ENCODE measurements at regions not wholly inside any gene's neighbourhood (a gene's known extent, or its start where the extent isn't known, plus 50 kb on each side); places are given as distances from the start of the nearest gene placed in this dataset.

DNA sequence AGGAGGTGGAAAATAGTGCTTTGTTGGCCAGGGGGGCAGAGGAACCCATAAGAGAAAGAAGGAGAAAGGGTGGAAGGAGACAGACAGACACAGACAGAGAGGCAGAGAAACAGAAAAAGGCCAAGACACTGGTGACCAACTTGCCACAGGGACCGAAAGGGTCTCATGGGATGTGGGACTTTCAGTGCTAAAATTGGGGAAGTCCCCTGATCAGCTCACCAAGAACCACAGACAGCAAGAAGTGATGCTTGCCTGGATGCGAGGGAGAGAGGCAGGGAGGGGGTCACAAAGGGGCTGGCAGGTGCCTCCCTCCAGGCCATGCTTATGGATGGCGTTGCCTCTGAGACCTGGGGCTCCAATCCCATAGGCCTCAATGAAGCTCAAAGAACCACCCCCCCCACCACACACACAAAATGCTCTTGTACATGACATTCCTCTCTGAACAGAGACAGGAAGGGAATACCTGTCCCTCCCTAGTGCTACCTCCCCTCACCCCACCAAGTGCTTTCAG lies 413.4 kb downstream of the MN1 start:
- no peak for DNase-seq (ENCODE audit: low read depth)

DNA sequence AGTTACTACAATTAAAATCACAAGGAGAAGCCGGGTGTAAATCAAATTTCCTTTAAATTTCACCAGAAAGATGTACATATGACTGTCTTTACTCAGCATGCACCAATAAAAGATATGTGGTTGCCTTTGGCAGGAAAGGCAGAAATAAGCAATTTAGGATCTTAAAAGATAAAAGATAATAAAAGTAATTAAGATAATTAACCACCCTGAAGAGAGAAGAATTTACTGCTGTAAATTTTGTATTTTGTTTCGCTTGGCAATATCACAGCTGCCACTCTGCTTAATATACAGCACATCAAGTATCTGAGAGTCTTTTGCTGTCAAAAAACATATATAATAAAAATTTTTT lies 411.9 kb downstream of the MN1 start:
- DNase-seq (ENCODE audit: low read depth), result no peak

DNA sequence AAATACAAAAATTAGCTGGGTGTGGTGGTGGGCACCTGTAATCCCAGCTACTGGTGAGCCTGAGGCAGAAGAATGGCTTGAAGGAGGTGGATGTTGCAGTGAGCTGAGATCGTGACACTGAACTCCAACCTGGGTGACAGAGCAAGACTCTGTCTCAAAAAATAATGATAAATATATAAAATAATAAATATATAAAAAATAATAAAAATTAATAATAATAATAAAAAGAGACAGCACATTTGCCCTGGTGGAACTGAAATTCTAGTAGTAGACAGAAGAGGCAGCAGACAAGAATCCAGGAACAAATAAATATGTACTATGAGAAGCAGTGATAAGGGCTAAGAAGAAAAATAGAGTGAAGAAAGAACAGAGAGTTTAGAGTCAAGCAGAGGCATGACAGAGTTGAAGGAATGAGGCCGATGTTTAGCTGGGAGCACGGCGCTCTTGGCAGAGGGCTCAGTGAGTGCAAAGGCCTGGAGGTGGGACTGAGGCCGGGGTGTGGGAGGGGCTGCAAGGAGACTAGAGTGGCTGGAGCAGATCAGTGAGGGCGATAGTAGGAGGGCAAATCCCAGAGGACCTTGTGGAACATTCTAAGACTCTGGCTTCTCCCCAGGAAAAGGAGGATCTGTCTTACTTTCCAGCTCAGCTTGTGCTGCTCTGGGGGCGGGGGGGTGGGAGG lies 410.3 kb downstream of the MN1 start:
- DNase-seq (ENCODE audit: low read depth), result no peak

DNA sequence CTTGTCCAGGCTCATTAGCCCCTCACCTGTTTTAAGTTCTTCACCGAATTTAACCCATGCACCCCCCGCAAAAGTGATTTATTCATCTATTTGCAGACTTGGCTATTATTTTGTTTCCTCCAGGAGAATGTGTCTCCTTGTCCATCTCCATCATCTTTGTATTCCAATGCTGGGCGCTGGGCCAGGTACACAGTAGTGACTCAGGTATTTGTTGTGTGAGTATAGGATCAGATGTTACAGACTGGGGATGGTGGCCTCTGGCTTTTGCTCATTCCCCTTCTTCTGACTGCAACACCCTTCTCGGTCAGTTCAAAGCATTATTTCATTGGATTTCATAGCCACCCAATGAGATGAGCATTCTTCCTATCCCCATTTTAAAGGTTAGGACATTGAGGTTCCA lies 408.2 kb downstream of the MN1 start:
- DNase-seq (ENCODE audit: low read depth), result no peak

DNA sequence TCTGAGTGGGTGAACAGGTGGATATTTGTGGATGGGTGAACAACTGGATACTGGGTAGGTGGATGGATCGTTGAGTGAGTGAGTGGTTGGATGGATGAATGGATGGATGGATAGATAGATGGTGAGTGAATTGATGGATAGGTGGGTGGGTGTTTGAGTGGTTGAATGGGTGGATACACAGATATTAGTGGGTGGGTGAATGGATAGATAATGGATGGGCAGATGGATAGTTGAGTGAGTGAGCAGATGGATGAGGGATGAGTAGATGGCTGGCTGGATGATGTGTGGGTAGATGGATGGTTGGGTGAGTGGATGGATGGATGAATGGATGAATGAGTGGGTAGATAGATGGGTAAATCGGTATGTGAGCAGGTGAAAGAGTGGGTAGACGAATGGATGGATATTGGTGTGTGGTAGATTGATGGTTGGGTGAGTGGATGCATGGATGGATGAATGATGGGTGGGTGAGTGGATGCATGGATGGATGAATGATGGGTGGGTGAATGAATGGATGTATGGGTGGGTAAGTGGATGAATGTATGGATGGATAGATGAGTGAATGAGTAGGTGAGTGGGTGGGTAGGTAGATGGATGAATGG lies 406.7 kb downstream of the MN1 start:
- DNase-seq (ENCODE audit: low read depth), result no peak

DNA sequence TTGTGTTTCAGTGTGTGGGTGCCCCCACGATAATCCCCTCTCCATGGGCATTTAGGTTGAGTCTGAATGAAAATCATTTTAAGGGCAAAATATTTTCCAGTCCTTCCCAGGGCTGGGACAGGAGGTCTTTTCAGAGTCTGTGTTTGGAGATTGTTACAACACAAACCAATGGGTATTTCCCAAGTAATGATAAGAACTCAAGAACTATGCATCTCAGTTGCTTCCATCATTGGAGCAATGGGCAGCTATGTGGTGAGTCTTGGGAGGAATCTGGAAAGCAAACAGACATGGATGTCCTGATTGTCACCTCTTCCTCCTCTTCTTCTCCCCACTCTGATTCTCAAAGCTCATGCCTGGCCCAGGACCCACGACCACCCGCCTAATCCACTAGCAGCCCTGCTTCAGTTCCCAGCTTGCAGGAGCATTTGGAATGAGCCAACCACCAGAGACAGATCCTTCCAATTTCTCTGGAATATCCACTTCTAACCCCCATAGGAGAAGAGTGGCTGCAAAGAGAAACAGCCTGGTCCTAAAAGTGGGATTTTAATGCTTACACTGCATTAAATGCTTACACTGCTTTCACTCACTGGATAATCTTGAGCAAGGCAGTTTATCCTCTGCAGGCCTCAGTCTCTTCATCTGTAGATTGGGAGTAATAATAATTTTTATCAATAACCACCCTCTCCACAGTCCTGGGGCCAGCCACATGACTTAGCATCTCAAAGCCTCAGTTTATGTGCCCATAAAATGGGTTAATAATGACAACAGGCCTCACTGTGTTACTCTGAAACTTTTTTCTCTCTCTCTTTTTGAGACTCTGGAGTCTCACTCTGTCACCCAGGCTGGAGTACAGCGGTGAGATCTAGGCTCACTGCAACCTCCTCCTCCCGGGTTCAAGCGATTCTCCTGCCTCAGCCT lies 404.3 kb downstream of the MN1 start:
- DNase-seq (ENCODE audit: low read depth), result no peak

DNA sequence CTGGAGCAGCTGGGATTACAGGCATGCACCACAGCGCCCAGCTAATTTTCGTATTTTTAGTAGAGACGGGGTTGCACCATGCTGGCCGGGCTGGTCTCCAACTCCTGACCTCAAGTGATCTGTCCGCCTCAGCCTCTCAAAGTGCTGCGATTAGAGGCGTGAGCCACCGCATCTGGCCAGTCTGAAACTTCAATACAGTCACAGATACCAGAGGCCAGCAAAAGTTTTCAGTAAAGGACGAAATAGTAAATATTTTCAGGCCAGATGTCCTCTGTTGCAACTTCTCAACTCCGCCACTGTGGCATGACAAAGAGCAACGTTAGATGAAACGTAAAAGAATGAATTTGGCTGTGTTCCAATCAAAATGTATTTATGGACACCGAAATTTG lies 403.6 kb downstream of the MN1 start:
- DNase-seq (ENCODE audit: low read depth), result no peak

DNA sequence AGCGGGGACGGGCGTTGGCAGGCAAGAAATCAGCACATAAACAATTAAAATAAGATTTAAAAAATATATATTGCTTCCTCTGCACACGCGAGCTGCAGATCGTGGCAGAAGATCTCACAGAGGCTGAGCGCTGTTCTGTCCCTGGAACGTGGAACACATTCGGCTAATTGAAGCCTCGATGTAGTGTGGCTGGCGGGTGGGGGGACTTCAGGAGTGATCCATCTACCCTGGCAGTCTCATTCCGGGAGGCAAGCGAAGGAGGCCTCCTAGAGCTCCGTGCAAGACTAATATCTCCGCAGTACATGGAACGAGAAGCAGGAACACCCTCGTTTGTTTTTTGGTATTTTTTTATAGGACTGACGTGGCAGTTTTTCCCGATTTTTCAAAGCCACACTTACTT lies 402.4 kb downstream of the MN1 start:
- no peak for DNase-seq (ENCODE audit: low read depth)

DNA sequence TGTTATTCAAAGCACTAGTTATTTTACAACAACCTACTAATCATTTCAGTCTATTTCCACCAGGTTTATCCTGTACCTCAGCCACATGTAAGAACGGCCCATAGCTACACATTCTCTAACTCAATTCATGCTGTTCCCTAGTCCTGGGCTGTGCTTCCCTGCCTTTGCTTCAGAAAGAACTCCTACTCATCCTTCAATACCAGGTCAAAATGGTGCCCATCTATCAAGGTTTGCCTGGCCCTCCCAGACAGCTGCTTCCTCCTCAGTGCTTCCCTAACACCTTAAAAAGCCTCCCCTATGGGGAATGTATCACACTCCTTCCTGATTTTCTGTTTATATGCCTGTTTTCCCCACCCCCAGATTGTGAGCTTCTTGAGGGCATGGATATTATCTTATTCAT lies 400.7 kb downstream of the MN1 start:
- DNase-seq (ENCODE audit: low read depth), result no peak

DNA sequence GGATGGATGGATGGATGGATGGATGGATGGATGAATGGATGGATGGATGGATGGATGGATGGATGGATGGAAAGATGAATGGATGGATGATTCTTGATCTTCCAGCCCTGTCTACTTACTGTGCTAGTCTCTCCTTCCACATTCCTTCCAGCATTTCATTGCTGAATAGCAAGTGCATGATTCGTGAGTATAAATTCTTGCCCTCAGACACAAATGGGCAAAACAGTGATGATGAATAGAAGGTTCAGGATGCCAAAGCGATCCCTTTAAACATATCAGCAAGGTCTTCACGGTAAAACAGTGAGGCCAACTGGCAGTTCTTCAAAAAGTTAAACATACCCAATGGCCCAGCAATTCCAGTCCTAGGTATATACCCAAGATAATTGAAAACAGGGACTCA lies 400.2 kb downstream of the MN1 start:
- no peak for DNase-seq (ENCODE audit: low read depth)

DNA sequence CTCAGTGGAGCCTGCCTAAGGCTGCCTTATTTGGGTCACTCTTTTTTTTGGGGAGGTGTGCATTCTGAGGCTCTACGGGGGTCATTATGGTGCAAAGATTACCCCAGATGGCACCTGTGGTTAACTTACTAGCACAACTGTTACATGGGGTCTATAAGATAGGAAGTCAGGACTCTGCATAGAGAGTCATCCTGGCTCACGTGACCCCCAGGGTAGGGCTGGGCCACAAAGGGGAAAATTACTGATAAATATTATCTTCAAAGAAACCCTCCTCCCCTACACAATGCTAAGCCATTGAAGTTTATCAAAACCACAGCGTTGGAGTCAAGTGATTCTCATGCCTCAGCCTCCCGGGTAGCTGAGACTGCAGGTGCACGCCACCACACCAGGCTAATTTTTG lies 397.1 kb downstream of the MN1 start:
- DNase-seq (ENCODE audit: low read depth), result no peak

DNA sequence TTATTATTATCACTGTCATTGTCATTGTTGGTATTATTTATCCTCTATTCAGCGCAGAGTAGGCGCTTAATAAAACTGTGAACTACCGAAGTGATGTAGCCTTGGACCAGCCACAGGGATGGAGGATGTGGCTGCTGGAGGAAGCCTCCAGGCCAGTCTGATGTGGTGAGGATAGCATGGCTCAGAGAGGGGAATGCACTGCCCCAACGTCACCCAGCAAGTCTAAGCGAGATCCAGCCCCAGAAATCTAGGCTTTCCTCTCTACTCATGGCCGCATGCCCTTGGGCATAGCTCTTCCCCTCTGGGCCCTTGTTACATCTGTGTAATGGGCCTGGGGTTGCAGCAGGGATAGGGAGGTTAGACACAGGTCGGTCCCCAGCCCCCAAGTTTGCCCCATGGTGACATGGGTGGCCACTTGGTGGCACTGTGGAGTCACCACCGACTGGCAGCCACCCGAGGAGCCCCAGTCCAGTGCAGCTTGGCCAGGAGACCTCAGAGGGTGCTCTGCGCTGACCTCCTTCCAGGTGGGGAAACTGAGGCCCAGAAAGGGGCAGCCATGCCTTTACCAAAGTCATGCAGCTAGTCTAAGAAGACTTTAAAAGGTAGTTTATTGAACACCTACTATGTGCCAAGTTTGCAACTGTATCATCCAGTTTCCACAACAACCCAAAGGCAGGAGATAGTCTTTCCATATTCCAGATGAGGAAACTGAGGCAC lies 395.7 kb downstream of the MN1 start:
- DNase-seq (ENCODE audit: low read depth), result no peak

DNA sequence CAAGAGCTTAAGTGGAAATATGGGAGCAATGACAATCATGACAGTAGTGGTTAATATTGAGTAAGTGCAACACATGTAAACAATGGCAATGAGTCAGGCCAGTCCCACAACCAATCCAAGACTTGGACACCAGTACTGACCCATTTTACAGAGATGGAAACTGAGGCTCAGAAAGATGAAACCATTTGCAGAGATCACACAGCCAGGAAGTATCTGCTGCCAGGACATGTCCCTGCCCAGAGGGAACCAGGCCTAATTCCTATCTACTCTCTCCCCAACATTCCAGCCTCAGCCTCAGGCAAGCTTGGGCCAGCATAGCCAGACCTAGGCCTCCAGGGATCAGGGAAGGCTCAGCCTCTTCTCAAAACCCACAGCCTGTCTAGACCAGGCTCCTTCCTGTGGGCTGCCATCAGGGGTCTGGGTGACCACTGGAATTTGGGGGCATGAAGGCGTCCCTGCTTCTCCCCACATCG lies 395.1 kb downstream of the MN1 start:
- DNase-seq (ENCODE audit: low read depth), result no peak

DNA sequence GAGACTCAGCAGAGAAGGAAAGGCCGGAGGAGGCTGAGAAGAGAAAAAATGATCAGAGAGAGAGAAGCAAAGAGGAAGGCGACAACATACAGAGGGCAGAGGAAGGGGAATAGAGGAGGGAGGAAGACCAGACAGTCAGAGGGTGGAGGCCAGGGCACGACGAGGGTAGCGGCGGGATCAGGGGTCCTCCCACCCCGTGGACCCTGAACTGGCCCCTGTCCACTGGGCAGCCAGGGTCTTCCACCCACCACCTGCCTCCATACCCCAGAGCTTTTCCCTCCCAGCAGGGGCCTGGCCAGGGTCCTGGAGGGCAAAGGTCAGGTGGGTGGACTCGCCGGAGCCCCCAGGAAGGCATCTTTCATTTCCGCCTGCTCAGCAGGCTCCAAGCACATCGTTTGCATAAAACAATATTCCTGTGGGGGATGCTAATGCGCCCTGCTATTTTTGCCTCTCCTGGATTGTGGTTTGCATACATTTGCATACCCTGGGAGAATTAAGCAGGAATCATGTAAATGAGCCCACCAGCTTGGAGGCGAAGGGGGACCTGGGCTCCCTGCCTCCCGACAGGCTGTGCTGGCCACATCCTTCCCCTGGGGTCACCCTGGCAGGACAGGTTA lies 394.1 kb downstream of the MN1 start:
- no peak for DNase-seq (ENCODE audit: low read depth)

DNA sequence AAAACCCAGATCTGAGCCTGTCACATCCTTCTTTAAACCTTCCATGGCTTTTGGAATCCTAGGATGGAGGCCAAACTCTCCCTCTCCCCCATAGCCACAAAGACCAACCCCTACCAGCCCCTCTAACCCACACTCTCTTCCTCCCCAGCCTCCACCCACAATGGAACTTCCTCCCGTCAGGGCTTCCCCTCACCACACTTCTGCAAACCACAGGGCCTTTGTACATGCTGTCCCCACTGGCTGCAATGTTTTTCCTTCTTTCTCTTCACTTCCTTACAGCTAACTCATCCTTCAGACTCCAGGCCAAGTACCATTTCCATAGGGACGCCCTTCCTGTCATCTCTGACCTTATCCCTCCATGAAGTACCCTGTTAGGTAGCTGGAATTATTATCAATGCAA lies 393.5 kb downstream of the MN1 start:
- no peak for DNase-seq (ENCODE audit: low read depth)

DNA sequence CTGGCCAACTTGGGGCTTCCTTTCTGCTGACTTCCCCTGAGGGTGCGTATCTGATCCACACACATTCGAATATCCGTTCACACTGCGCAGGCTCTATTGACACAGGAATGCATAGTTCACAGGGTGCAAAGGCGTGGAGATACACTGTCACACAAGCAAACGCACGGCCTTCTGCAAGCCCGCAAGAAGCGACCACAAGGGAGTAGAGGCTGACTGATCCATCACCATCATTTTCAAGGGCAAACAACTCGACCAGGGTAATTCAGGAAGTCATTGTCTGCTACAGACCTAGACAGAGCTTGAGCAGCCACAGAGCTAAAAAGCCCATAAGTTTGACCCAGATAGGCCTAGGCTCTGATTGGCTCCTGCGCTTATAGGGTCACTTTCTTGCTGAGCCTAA lies 392.3 kb downstream of the MN1 start:
- DNase-seq (ENCODE audit: low read depth), result no peak

DNA sequence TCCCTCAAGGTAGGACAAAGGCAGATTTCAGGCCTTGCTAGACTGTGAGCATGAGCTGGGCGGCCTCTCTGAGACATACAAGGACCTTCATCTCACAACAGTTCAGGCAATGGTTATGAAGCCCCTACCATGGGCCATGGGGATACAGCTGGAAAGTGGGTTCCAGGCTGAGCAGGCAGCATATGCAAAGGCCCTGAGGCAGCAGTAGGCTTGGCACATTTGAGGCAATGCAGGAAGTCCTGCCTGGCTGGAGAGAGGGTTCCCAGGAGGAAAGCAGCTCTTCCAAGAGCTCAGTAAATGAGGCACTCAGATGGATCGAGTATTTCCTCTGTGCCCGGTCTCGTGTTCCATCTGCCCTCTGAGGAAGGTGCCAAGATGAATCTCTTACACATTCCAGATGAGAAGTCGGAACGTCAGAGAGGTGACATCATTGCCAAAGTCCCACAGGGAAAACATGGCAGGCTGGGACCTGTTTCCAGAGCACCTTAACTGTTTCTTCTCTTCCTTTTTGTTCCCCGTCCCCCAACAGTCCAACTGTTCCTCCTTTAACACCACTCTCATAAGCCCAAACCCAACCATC lies 388.6 kb downstream of the MN1 start:
- DNase-seq (ENCODE audit: low read depth), result no peak

DNA sequence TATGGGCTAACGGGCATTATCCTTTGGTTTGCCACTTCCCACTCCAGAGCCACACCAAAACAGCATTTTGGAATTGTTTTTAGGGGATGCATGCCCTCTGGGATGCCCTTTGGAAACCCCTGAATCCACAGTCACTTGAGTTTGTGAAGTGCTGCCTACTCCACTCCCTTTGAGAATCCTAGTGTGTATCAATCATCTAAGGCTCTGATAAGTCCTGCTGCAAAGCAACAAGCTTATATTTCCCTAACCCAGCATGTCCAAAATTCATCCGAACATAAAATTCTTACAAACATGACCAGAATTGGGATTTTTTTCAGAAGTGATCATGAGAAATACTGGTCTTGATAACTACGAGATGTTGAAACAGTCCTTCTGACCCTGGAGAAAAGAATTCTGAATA lies 387.9 kb downstream of the MN1 start:
- no peak for DNase-seq (ENCODE audit: low read depth)

DNA sequence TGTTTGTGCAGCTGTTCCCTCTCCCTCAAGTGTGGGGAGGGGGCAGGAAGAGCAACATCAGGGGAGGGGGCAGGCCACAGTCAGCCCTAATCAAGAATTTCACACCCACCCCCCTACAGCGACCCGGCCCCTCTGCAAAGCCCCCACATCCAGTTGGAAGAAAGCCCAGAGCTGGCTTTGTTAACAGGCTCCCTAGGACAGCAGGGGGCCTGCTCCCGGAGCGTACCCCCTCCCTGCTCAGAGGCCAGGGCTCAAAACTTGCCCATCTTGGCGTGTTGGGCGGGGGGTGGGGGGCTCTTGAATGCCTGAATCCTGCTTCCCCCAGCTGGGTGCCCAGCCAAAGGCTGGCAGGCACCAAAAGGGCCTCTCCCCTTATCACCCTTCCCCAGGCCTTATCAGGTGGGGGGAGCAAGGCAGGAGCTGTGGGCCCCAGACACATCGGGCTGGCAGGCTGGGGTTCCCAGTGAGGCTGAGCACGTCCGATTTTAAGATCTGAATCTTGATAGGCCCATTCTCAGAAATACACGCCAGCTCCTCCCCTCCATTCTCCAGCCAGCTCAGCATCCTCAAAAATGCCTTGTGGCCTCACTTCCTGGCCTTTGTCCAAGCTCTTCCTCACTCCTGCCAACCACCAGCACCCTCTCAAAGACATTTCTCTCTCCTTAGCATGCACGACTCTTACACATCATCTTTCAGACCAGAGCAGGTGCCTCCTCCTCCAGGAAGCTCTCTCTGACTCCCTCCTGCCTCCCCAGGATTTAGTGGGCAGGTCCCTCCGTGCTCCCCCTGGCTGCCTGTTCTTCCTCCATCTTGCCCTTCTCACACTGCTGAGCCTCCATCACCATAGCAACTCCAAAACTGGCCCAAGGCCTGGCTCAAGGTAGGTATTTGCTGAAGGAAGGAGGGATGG lies 384.8 kb downstream of the MN1 start:
- DNase-seq (ENCODE audit: low read depth), result no peak

DNA sequence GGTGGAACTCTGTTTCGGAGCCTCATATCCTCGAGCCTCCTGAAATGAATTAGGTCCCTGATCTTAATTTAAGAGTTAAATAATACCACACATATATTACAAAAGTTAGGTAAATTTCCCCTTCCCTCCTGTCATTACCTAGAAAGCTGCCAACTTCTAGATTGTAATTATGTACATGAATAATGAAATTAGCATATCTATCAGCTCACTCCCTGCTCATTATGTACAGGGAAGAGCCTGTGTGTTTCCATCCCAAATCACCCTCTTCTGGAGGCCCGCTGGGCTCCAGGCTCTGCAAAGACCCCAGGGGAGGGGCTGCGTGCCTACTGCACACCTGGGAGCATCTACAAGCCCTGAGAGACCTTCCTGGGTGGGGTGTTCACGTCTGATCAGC lies 384.1 kb downstream of the MN1 start:
- DNase-seq (ENCODE audit: low read depth), result no peak

Data from T follicular helper cell (primary cell).